A673 (cell line): ENCODE measurements at regions not wholly inside any gene's neighbourhood (a gene's known extent, or its start where the extent isn't known, plus 50 kb on each side); places are given as distances from the start of the nearest gene placed in this dataset.
A peak's percentile ranks its signal among the peaks of the same experiment; 100 is the strongest.

Experiments
- BruUV-seq: library from RNA; stranded (reverse); fragments of 400-500 nt; replicated peaks from 2 replicates; lab custom pipeline; 2021; lab: Mats Ljungman, UMichigan
- CTCF ChIA-PET: fragments of 300-600 bp; sonication (Branson Sonifier 250); formaldehyde crosslinking; loops from one replicate; lab custom pipeline; 2022; ENCODE audit warnings: antibody characterized with exemption; lab: Charles Lee
- POLR2A ChIA-PET: fragments of 300-600 bp; sonication (Branson Sonifier 250); formaldehyde crosslinking; loops from one replicate; lab custom pipeline; 2022; ENCODE audit warnings: antibody characterized with exemption; ENCODE audit not compliant: low non-redundant PET; lab: Charles Lee
- DNase-seq: peaks from one replicate; pipeline ENCODE4 v3.0.0-alpha.2; 2015; ENCODE audit warnings: low spot score
- H3K27ac ChIP-seq: fragments of 200-600 bp; sonication (generic); 2 replicates; pipeline ENCODE4 v1.5.1; 2016; ENCODE audit warnings: mixed run types, low read depth, mild to moderate bottlenecking, mixed read lengths, antibody characterized with exemption, low read length; ENCODE audit not compliant: poor library complexity, severe bottlenecking
- H3K27me3 ChIP-seq: fragments of 200-600 bp; sonication (generic); replicated peaks from 2 replicates; pipeline ENCODE4 v1.6.1; 2017; ENCODE audit warnings: mixed run types, low read depth, mild to moderate bottlenecking, mixed read lengths, antibody characterized with exemption, low read length; ENCODE audit not compliant: insufficient read depth, poor library complexity
- H3K36me3 ChIP-seq: fragments of 200-600 bp; sonication (generic); 2 replicates; pipeline ENCODE4 v1.6.1; 2016; ENCODE audit warnings: mixed run types, mild to moderate bottlenecking, mixed read lengths, antibody characterized with exemption, low read length; ENCODE audit not compliant: insufficient read depth, poor library complexity, severe bottlenecking
- H3K4me1 ChIP-seq: fragments of 200-600 bp; sonication (generic); 2 replicates; pipeline ENCODE4 v1.6.1; 2017; ENCODE audit warnings: mixed run types, mild to moderate bottlenecking, mixed read lengths, antibody characterized with exemption, low read length; ENCODE audit not compliant: insufficient read depth, poor library complexity, severe bottlenecking
- H3K4me3 ChIP-seq: fragments of 200-600 bp; sonication (generic); 2 replicates; pipeline ENCODE4 v1.5.1; 2016; ENCODE audit warnings: low read depth, mixed run types, mild to moderate bottlenecking, mixed read lengths, low read length; ENCODE audit not compliant: poor library complexity, severe bottlenecking
- H3K9me3 ChIP-seq: fragments of 200-600 bp; sonication (generic); 2 replicates; pipeline ENCODE4 v1.6.1; 2016; ENCODE audit warnings: mixed run types, low read depth, mild to moderate bottlenecking, mixed read lengths, antibody characterized with exemption, low read length; ENCODE audit not compliant: poor library complexity, severe bottlenecking
- EZH2 ChIP-seq: fragments of 200-600 bp; sonication (generic); IDR thresholded peaks from 2 replicates; pipeline ENCODE4 v1.6.1; 2017; ENCODE audit warnings: borderline replicate concordance, low read depth, mild to moderate bottlenecking, mixed read lengths, antibody characterized with exemption, low read length; ENCODE audit not compliant: poor library complexity, severe bottlenecking
- intact Hi-C: fragments of 100-400 bp; cut with micrococcal nuclease; formaldehyde crosslinking; loops from one replicate; pipeline ENCODE4 v1.10.0; 2022; ENCODE audit not compliant: unreplicated experiment
- TF ChIP-seq, protein P1 (sequence below): fragments of 300-800, 200-600 bp; sonication (generic); conservative IDR thresholded peaks from 2 replicates; pipeline ENCODE4 v1.5.1; 2017; ENCODE audit warnings: low read depth, mild to moderate bottlenecking, antibody characterized with exemption, low read length, moderate library complexity, mixed read lengths

DNA sequence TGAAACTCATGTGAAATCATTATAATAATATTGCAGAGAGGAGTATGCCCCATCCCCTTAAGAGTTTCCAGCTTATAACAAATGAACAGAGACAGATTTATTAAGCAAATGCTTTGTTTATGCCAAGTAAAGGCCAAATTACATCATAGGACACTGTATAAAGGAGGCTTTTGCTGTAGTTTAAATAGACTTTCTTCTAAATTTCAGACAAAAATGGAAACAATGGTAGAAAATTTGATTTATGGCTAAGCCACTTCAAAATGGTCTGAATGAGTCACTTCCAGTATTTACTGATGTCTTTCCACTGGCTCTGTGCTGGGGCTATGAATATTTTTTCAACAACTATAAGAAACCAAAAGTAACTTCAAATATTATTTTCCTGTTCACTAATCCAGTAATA lies 81.1 kb upstream of the ST6GALNAC5 start:
- no peak overlapping the region for H3K27ac ChIP-seq
- no TSS peak for BruUV-seq
- TF ChIP-seq, protein P1, sequence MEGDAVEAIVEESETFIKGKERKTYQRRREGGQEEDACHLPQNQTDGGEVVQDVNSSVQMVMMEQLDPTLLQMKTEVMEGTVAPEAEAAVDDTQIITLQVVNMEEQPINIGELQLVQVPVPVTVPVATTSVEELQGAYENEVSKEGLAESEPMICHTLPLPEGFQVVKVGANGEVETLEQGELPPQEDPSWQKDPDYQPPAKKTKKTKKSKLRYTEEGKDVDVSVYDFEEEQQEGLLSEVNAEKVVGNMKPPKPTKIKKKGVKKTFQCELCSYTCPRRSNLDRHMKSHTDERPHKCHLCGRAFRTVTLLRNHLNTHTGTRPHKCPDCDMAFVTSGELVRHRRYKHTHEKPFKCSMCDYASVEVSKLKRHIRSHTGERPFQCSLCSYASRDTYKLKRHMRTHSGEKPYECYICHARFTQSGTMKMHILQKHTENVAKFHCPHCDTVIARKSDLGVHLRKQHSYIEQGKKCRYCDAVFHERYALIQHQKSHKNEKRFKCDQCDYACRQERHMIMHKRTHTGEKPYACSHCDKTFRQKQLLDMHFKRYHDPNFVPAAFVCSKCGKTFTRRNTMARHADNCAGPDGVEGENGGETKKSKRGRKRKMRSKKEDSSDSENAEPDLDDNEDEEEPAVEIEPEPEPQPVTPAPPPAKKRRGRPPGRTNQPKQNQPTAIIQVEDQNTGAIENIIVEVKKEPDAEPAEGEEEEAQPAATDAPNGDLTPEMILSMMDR: no peak
- no peak for TF ChIP-seq EZH2
- no peaks in the 10 kb centered on the region for H3K9me3 ChIP-seq
- peaks cover 12% of the 10 kb centered on the region for H3K27me3 ChIP-seq
- no peaks in the 10 kb centered on the region for H3K36me3 ChIP-seq
- H3K4me1 ChIP-seq: no peaks in the 10 kb centered on the region
- intact Hi-C loops: no loop called here
- no peak overlapping the region for H3K4me3 ChIP-seq
- POLR2A ChIA-PET: no interaction called here
- DNase-seq: peak; percentile 13
- CTCF ChIA-PET: no interaction called here

DNA sequence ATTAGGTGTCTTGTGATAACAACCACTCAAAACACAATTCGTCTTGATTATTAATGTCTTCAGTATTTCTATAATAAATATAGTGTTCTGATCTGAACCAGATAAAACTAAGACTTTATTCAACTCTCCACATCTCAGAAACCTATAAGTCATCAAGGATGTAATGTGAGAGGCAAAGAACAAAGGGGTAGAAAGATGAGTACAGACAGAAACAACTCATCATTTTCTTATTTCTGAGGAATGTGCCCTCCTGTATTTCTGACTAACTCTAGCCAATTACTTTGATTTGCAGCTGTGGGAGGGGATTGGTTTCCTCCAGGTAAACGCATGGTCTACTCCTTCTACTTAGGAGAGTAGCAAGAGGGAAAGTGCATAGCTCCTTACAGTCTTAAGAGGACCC lies 73.7 kb upstream of the ST6GALNAC5 start:
- TF ChIP-seq, protein P1: no peak
- no peak for TF ChIP-seq EZH2
- no TSS peak for BruUV-seq
- Histone ChIP-seq H3K27me3 (peaks cover 23% of the 10 kb centered on the region), H3K4me1 (no peaks in the 10 kb centered on the region), H3K27ac (no peak overlapping the region), H3K36me3 (no peaks in the 10 kb centered on the region), H3K4me3 (no peak overlapping the region), H3K9me3 (no peaks in the 10 kb centered on the region)
- CTCF ChIA-PET: no interaction called here
- intact Hi-C loops: no loop called here
- DNase-seq: no peak
- POLR2A ChIA-PET: no interaction called here

DNA sequence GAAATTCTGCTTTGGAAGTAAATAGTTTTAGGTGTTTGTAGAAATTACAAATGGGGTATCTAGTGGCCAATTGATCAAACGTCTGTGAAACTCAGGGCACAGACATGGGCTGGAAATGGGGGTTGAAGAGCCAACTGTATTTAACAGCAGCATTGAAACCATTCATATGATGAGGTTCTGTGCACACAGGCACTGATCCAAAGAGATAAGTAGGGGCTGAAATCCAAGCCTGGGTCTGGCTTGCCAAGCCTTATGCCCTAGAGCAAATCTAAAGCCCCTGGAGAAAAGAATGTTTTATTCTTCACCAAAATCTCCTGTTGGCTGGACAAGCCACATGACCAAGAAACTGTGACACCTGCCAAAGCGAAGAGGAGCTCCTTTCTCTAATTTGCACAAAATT lies 67.6 kb upstream of the ST6GALNAC5 start:
- no peak for TF ChIP-seq EZH2
- TF ChIP-seq, protein P1: no peak
- H3K4me3 ChIP-seq: no peak overlapping the region
- BruUV-seq: no TSS peak
- intact Hi-C loops: no loop called here
- POLR2A ChIA-PET: no interaction called here
- H3K36me3 ChIP-seq: no peaks in the 10 kb centered on the region
- no peak for DNase-seq
- CTCF ChIA-PET: interaction anchor here (0.6 kb wide), 1 partner anchor 734 kb away, joined by 6 read pairs; no protein-coding TSS in a partner anchor
- H3K27ac ChIP-seq: no peak overlapping the region
- no peaks in the 10 kb centered on the region for H3K4me1 ChIP-seq
- peaks cover 9% of the 10 kb centered on the region for H3K27me3 ChIP-seq
- no peaks in the 10 kb centered on the region for H3K9me3 ChIP-seq
